Transverse colon (tissue), 4 donors: ENCODE measurements at regions not wholly inside any gene's neighbourhood (a gene's known extent, or its start where the extent isn't known, plus 50 kb on each side); places are given as distances from the start of the nearest gene placed in this dataset.
"Not testable (repeated sequence)": the region's sequence is repeated elsewhere in the genome, so short reads cannot be mapped to it uniquely, and the experiment has no call there.

ENCODE experiments used
- DNase-seq: peaks from one replicate; pipeline ENCODE4 v3.0.0-alpha.2; 2019
- H3K27ac ChIP-seq, 4 donors: fragments of 200-600 bp; sonication (generic); 2 replicates each; pipeline ENCODE4 v1.5.1; 2016 to 2018; ENCODE audit warnings: inconsistent platforms in 4 of 4
- H3K27me3 ChIP-seq: fragments of 200-600 bp; sonication (generic); 2 replicates; pipeline ENCODE4 v1.5.1; 2017; ENCODE audit warnings: inconsistent platforms
- H3K36me3 ChIP-seq, 4 donors: fragments of 200-600 bp; sonication (generic); 2 replicates each; pipeline ENCODE4 v1.5.1; 2017 to 2019; ENCODE audit warnings: inconsistent platforms in 4 of 4
- H3K4me1 ChIP-seq, 4 donors: fragments of 200-600 bp; sonication (generic); 2 replicates each; pipeline ENCODE4 v1.5.1; 2017 to 2020; ENCODE audit warnings: inconsistent platforms in 4 of 4
- H3K4me3 ChIP-seq, 4 donors: fragments of 200-600 bp; sonication (generic); 1 replicate in 1 of 4; 2 replicates in 3 of 4; pipeline versions ENCODE4 v1.5.1 to v1.6.1; 2017 to 2019; ENCODE audit warnings: inconsistent platforms in 4 of 4
- H3K9me3 ChIP-seq, 2 donors: fragments of 200-600 bp; sonication (generic); 2 replicates each; pipeline ENCODE4 v1.5.1; 2017 to 2019; ENCODE audit warnings: inconsistent platforms in 2 of 2
- EP300 ChIP-seq: sonication (generic); formaldehyde crosslinking; IDR thresholded peaks from one replicate; pipeline ENCODE4 v1.6.1; 2017; ENCODE audit warnings: antibody characterized with exemption, low read depth
- POLR2A ChIP-seq: fragments of 450-650 bp; IDR thresholded peaks from one replicate; pipeline ENCODE4 v1.6.1; 2016; ENCODE audit warnings: antibody characterized with exemption, mild to moderate bottlenecking, moderate library complexity
- POLR2AphosphoS5 ChIP-seq, 3 donors: sonication (generic); formaldehyde crosslinking; IDR thresholded peaks; one replicate each; pipeline ENCODE4 v1.6.1; 2016; ENCODE audit warnings: antibody characterized with exemption in 3 of 3
- WGBS, 2 donors: methylation state at CpG; one replicate each; pipeline ENCODE4 v1.1.5; 2018; ENCODE audit warnings: low coverage in 1 of 2; 5-methylcytosine and 5-hydroxymethylcytosine counted together
- in situ Hi-C, 4 donors: fragments of 200-750 bp; cut with MboI; loops; one replicate each; pipeline versions ENCODE4 v1.15.0 to v1.15.1; 2017; ENCODE audit warnings: low sequenced_read_pairs in 3 of 4, low pct_ligation_motif_present in 1 of 4, low pct_unique_long_range_greater_than_20kb in 1 of 4
- intact Hi-C: fragments of 100-400 bp; cut with DNase I; formaldehyde crosslinking; loops from one replicate; pipeline ENCODE4 v1.15.1; 2023; ENCODE audit warnings: low total_unique reads
- TF ChIP-seq, protein P1 (sequence below), 5 experiments: fragments of 200-600 bp in 3 of 5; fragments of 450-650 bp in 2 of 5; sonication (generic) in 3 of 5; IDR thresholded peaks; 1 replicate in 2 of 5; 2 replicates in 3 of 5; pipeline ENCODE4 v1.5.1; 2016 to 2017; ENCODE audit warnings: antibody characterized with exemption in 5 of 5, inconsistent platforms in 3 of 5, mild to moderate bottlenecking in 2 of 5, moderate library complexity in 1 of 5

DNA sequence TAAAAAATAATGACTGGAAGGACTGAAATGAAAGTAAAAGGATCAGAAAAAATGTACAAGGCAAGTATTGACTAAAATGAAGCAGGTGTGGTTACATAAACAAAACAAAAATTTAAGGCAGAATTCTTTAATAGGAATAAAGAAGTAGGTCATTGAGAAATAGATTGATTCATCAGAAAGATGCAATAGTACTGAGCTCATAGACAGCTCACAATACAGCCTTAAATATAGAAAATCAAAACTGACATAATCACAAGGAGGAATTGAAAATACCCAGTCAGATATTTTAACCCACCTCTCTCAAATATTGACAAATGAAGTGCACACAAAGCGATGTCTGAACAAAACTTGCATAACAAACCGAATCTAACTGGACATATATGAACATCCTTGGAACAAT lies 366.8 kb upstream of the DPYD start:
- H3K27ac ChIP-seq = no peak overlapping the region
- WGBS, 2 donors = 77 to 91% methylated on average over 2 of the region's 2 CpGs
- in situ Hi-C loops = no loop called here

DNA sequence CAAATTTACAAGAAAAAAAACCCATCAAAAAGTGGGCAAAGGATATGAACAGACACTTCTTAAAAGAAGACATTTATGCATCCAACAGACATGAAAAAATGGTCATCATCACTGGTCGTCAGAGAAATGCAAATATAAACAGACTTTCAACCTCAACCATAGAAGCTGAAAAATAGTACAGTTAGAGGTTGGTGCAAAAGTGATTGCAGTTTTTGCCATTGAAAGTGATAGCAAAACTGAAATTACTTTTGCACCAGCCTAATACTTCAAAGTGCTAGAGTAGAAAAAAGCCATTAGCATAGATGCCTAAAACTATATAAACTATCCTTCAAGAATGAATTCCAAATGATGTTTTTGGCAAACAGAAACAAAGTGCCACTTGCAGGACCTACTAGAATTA lies 365.8 kb upstream of the DPYD start:
- 38% methylated on average over 1 of the region's 1 CpG; no CpG with 5 or more reads in 1 of the 2 donors for WGBS, 2 donors
- in situ Hi-C loops (no loop called here), intact Hi-C loops (no loop called here)
- H3K9me3 ChIP-seq = no peaks in the 10 kb centered on the region
- TF ChIP-seq POLR2A (no peak), POLR2AphosphoS5 (IDR thresholded peaks at IDR 0.05) (no peak), EP300 (no peak)
- TF ChIP-seq, protein P1, sequence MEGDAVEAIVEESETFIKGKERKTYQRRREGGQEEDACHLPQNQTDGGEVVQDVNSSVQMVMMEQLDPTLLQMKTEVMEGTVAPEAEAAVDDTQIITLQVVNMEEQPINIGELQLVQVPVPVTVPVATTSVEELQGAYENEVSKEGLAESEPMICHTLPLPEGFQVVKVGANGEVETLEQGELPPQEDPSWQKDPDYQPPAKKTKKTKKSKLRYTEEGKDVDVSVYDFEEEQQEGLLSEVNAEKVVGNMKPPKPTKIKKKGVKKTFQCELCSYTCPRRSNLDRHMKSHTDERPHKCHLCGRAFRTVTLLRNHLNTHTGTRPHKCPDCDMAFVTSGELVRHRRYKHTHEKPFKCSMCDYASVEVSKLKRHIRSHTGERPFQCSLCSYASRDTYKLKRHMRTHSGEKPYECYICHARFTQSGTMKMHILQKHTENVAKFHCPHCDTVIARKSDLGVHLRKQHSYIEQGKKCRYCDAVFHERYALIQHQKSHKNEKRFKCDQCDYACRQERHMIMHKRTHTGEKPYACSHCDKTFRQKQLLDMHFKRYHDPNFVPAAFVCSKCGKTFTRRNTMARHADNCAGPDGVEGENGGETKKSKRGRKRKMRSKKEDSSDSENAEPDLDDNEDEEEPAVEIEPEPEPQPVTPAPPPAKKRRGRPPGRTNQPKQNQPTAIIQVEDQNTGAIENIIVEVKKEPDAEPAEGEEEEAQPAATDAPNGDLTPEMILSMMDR (IDR thresholded peaks at IDR 0.05) = no peak
- DNase-seq = no peak
- H3K4me3 ChIP-seq = no peak overlapping the region
- H3K27ac ChIP-seq = no peak overlapping the region
- no peaks in the 10 kb centered on the region for H3K27me3 ChIP-seq
- H3K36me3 ChIP-seq = no peaks in the 10 kb centered on the region
- no peaks in the 10 kb centered on the region for H3K4me1 ChIP-seq

More for the DNA sequence above, 366.8 kb upstream of the DPYD start:
- H3K4me1 ChIP-seq = no peaks in the 10 kb centered on the region
- no peaks in the 10 kb centered on the region for H3K27me3 ChIP-seq
- no peaks in the 10 kb centered on the region for H3K9me3 ChIP-seq
- no peak for DNase-seq
- H3K36me3 ChIP-seq = no peaks in the 10 kb centered on the region
- TF ChIP-seq POLR2AphosphoS5 (IDR thresholded peaks at IDR 0.05) (no peak), EP300 (no peak), POLR2A (no peak)
- TF ChIP-seq, protein P1 (IDR thresholded peaks at IDR 0.05) = no peak
- no peak overlapping the region for H3K4me3 ChIP-seq
- intact Hi-C loops = no loop called here

DNA sequence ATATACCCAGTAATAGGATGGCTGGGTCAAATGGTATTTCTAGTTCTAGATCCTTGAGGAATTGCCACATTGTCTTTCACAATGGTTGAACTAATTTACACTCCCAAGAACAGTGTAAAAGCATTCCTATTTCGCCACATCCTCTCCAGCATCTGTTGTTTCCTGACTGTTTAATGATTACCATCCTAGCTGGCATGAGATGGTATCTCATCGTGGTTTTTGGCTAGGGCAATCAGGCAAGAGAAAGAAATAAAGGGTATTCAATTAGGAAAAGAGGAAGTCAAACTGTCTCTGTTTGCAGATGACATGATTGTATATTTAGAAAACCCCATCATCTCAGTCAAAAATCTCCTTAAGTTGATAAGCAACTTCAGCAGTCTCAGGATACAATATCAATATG lies 364.5 kb upstream of the DPYD start:
- intact Hi-C loops, H3K36me3 ChIP-seq, H3K9me3 ChIP-seq, H3K27ac ChIP-seq, H3K4me1 ChIP-seq, H3K27me3 ChIP-seq, in situ Hi-C loops, H3K4me3 ChIP-seq, DNase-seq: not testable (repeated sequence)
- 48 to 53% methylated on average over 2 of the region's 2 CpGs for WGBS, 2 donors

DNA sequence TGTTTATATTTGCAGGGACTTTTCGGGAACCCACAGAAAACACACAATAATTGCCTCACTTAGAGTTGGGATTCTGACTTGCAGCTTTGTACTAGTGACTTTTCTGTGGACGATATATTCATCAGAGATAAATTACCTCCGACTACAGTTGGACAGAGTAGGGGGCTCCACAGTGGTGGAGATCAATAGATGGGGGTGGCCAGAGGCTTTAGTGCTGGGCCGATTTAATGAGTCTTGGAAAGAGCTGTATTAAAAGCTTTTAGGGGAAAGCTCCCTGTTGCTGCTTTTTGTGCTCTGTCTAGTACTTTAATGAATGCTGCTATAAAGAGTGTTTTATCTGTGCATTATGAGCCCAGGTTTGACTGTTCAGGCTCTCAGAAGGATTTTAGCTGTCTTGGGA lies 359.2 kb upstream of the DPYD start:
- in situ Hi-C loops = no loop called here
- H3K36me3 ChIP-seq = no peaks in the 10 kb centered on the region
- intact Hi-C loops = no loop called here

DNA sequence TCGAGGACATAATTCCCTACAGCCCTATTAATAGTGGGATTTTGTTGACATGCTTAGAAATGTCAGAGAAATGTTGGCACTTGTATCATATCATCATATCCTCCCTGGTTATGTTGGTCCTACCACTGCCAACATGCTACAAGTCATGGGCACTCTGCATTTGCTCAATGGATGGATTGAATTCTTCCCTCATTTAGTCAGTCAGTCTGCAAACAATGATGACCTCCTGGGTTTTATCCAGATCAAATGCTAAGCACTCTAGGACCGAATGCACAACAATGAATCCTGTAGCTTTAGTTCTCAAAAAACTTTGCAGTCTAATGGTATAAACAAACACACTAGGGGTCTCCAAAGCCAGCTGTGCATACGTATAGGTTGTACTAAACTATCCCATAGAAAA lies 357.2 kb upstream of the DPYD start:
- TF ChIP-seq, protein P1 (IDR thresholded peaks at IDR 0.05) = no peak
- TF ChIP-seq EP300 = no peak
- TF ChIP-seq POLR2A = no peak
- TF ChIP-seq POLR2AphosphoS5 (IDR thresholded peaks at IDR 0.05) = no peak

More for the DNA sequence above, 359.2 kb upstream of the DPYD start:
- DNase-seq = no peak
- H3K4me1 ChIP-seq = no peaks in the 10 kb centered on the region
- TF ChIP-seq POLR2A (no peak), EP300 (no peak), POLR2AphosphoS5 (IDR thresholded peaks at IDR 0.05) (no peak)
- TF ChIP-seq, protein P1 (IDR thresholded peaks at IDR 0.05) = no peak
- H3K9me3 ChIP-seq = no peaks in the 10 kb centered on the region
- no peak overlapping the region for H3K4me3 ChIP-seq
- no peak overlapping the region for H3K27ac ChIP-seq
- no peaks in the 10 kb centered on the region for H3K27me3 ChIP-seq
- 52 to 77% methylated on average over 4 of the region's 4 CpGs for WGBS, 2 donors

More for the DNA sequence above, 357.2 kb upstream of the DPYD start:
- in situ Hi-C loops = no loop called here
- Histone ChIP-seq H3K27me3 (no peaks in the 10 kb centered on the region), H3K4me1 (no peaks in the 10 kb centered on the region), H3K4me3 (no peak overlapping the region), H3K36me3 (no peaks in the 10 kb centered on the region), H3K9me3 (no peaks in the 10 kb centered on the region), H3K27ac (no peak overlapping the region)
- DNase-seq = no peak
- 70 to 80% methylated on average over 3 of the region's 3 CpGs for WGBS, 2 donors
- intact Hi-C loops = no loop called here
